BE2C (cell line): ENCODE measurements at regions not wholly inside any gene's neighbourhood (a gene's known extent, or its start where the extent isn't known, plus 50 kb on each side); places are given as distances from the start of the nearest gene placed in this dataset.
A peak's percentile ranks its signal among the peaks of the same experiment; 100 is the strongest.

Source experiments
- DNase-seq: peaks from one replicate; pipeline ENCODE4 v3.0.0-alpha.2; 2020
- H3K27me3 ChIP-seq: fragments of 250-450 bp; sonication (Bioruptor Pico); 2 replicates; pipeline ENCODE4 v1.5.1; 2020; ENCODE audit warnings: mild to moderate bottlenecking
- H3K36me3 ChIP-seq: fragments of 250-450 bp; sonication (Bioruptor Pico); 2 replicates; pipeline ENCODE4 v1.5.1; 2020; ENCODE audit warnings: mild to moderate bottlenecking
- H3K4me1 ChIP-seq: fragments of 250-450 bp; sonication (Bioruptor Pico); 2 replicates; pipeline ENCODE4 v1.5.1; 2020
- H3K4me3 ChIP-seq: 2 replicates; pipeline ENCODE4 v1.5.1; 2011; ENCODE audit warnings: low read depth, low read length
- H3K9me3 ChIP-seq: fragments of 250-450 bp; sonication (Bioruptor Pico); 2 replicates; pipeline ENCODE4 v1.5.1; 2020
- TF ChIP-seq, protein P1 (sequence below): IDR thresholded peaks from 2 replicates; pipeline ENCODE4 v1.5.1; 2012; ENCODE audit warnings: mild to moderate bottlenecking, low read depth, low read length

DNA sequence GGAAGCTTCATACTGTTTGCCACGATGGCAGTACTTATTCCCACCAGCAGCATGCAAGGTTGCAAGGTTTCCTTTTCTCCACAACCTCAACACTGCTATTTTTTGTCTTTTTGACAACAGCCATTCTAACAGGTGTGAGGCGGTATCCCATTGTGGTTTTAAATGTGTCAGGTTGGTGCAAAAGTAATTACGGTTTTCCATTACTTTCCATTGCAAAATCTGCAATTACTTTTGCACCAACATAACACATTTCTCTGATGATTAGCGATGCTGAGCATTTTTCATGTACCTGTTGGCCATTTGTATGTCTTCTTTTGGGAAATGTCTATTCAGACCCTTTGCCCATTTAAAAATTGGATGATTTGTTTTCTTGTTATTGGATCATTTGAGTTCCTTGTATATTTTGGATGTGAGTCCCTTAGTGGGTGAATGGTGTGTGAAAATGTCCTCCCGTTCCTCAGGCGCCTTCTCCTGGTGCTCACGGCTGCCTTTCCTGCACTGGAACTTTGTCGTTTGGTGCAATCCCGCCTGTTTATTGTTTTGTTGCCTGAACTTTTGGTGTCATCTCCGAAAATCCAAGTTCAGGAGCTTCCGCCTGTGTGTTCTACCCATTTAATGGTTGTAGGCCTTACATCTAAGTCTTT lies 213.6 kb downstream of the KIF26A start:
- H3K4me1 ChIP-seq = no peaks in the 10 kb centered on the region; the same call in 1 of the 2 replicates
- TF ChIP-seq, protein P1, sequence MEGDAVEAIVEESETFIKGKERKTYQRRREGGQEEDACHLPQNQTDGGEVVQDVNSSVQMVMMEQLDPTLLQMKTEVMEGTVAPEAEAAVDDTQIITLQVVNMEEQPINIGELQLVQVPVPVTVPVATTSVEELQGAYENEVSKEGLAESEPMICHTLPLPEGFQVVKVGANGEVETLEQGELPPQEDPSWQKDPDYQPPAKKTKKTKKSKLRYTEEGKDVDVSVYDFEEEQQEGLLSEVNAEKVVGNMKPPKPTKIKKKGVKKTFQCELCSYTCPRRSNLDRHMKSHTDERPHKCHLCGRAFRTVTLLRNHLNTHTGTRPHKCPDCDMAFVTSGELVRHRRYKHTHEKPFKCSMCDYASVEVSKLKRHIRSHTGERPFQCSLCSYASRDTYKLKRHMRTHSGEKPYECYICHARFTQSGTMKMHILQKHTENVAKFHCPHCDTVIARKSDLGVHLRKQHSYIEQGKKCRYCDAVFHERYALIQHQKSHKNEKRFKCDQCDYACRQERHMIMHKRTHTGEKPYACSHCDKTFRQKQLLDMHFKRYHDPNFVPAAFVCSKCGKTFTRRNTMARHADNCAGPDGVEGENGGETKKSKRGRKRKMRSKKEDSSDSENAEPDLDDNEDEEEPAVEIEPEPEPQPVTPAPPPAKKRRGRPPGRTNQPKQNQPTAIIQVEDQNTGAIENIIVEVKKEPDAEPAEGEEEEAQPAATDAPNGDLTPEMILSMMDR = no peak

DNA sequence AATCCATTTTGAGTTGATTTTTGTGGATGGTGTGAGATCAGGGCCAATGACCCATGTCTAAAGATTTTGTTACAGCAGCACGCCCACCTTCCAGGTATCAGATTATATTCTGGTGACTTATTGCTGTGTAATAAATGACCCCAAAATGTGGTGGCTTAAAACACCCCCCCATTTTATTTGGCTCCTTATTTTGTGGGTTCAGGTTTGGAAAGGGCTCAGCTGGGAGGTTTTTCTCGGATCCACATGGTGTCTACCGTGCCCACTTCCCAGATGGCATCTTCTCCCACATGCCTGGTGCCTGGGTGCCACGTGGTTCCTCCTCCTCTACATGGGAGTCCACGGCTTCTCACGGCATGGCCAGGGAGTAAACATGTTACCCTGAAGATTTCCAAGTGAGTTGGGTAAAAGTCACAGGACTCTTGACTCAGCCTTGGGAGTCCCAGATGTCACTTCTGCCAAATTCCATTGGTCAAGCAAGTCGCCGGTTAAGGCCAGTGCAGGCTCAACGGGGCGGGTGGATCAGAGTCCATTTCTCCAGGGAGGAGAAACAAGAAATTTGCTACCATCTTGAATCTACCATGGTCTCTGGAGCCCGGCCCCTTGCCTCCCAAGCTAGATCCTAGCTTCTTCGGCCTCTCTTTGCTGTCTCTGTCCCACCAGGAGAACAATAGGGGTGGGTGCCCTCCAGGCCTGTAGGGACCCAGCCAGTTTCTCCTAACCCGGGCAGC lies 214.3 kb downstream of the KIF26A start:
- no peaks in the 10 kb centered on the region; the same call in 1 of the 2 replicates for H3K4me1 ChIP-seq
- TF ChIP-seq, protein P1 = no peak
- no peaks in the 10 kb centered on the region for H3K27me3 ChIP-seq
- H3K9me3 ChIP-seq = 0 out of 2 replicates have a peak, but pooled peaks cover 4% of the 10 kb centered on the region
- no peaks in the 10 kb centered on the region for H3K36me3 ChIP-seq
- no peak for DNase-seq
- H3K4me3 ChIP-seq = no peak overlapping the region

More for the DNA sequence above, 213.6 kb downstream of the KIF26A start:
- Histone ChIP-seq H3K4me3 (no peak overlapping the region), H3K36me3 (no peaks in the 10 kb centered on the region), H3K27me3 (no peaks in the 10 kb centered on the region), H3K9me3 (0 out of 2 replicates have a peak, but pooled peaks cover 4% of the 10 kb centered on the region)
- DNase-seq = no peak

DNA sequence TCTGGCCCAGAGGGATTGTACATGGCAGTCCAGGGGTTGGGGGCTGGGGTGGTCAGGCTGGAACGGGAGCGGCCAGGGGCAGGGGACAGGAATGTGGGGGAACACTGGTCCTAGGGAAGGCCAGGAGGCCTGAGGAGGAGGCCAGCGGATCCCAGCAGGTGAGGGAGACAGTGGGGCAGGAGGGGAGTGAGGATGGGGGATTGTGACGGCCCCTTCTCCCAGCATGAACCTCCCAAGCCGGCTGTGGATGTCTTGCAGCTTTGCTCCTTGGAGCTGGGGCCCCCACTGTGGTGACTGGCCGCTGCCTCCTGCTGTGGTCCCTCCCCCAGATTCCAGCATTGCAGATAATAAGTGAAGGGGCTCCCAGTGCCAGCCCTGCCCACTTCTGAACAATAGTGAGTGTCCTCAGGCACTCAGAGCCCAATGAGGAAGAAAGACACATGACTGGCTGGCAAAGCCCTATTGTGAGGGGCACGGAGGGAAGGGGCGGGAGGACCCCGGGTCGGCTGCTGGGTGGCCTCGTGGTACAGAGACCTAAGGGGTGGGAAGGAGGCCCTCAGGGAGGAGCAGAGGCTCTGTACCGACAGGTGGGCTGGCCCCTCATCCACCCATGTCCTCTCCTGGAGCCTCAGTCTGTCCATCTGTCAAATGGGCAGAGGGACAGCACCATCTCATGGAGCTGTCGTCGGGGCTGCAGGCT lies 215.0 kb downstream of the KIF26A start:
- no peak overlapping the region for H3K4me3 ChIP-seq
- TF ChIP-seq, protein P1 = no peak
- peak; percentile 5 for DNase-seq
- 0 out of 2 replicates have a peak, but pooled peaks cover 4% of the 10 kb centered on the region for H3K9me3 ChIP-seq
- H3K27me3 ChIP-seq = no peaks in the 10 kb centered on the region
- no peaks in the 10 kb centered on the region for H3K36me3 ChIP-seq
- no peaks in the 10 kb centered on the region; the same call in 1 of the 2 replicates for H3K4me1 ChIP-seq

DNA sequence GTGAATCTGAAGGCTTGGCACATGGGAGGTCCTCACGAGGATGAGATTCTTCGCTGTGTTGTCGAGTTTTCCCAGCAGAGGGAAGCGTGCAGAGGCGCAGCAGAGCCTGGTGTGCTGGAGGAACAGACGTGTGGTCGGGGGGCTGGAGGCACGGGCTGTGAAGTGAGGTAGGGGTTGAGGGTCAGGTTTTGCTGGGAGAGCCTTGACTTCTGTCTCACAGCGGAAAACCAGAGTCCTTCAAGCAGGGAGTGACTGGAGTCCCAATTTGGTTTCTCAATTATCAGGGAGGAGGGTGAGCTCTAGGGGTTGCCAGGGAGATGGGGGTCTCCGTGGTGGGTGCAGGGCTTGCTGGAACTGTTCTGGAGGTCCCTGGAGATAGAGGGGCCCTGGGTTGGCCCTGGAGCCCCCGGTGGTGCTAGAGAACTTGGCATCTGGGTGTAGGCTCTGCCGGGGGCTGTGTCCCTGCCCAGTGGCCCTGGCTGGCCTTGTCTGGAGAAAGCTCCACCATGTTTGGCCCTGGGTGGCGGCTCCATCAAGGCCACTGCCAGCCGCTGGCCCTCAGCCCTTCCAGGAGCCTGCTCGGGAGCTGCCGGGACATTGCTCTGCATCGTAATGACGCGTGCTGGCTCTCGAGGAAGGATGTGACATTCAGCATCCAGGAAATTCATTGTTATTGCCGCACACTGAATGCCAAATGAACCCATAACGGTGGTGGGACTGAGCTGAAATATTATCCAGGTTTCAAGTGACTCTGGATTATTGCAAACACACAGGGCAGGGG lies 215.7 kb downstream of the KIF26A start:
- Histone ChIP-seq H3K9me3 (0 out of 2 replicates have a peak, but pooled peaks cover 4% of the 10 kb centered on the region), H3K36me3 (no peaks in the 10 kb centered on the region), H3K27me3 (no peaks in the 10 kb centered on the region), H3K4me3 (no peak overlapping the region), H3K4me1 (no peaks in the 10 kb centered on the region; the same call in 1 of the 2 replicates)
- TF ChIP-seq, protein P1 = no peak
- DNase-seq = peak; percentile 4

DNA sequence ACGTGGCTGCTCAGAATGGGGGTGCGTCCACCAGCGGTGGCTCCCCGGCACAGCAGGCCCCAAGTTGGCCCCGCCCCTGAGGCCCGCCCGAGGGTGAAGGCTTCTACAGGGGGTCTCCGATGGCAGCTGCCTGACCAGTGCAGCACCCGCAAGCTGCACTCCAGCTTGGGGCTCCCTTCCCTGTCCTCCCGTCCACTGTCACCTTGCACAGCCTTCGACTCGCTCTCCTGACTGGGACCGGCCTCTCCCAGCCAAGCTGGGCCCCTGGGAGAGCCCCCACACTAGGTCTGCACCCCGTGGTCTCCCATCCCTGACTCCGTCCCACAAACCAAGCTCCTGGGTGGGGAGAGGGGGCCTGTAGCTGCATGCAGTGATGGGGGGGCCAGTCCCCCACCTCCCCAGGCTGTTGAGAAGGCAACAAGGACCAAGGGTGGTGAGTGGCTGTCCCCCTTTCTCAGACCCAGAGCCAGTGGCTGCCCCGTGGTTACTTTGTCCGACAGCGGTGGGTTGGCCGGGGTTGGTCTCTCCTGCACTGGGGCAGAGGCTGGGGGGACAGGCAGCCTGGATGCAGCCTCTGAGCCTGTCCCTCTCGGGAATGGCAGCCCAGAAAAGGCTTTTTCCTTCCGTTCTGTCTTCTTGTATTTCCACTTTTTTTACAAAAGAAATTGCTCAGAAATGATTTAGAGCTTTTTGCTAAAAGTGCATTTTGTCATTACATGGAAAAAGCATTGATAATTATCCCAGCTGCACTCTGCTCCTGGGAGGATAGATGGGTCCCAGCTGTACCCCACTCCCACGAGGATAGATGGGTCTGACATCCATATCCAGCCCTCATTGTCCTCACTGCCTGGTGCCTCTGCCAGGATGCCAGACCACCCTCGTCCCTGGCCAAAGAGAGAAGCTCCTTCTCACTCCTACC lies 217.0 kb downstream of the KIF26A start:
- DNase-seq = no peak
- Histone ChIP-seq H3K27me3 (no peaks in the 10 kb centered on the region), H3K4me3 (no peak overlapping the region), H3K36me3 (no peaks in the 10 kb centered on the region), H3K9me3 (0 out of 2 replicates have a peak, but pooled peaks cover 4% of the 10 kb centered on the region), H3K4me1 (no peaks in the 10 kb centered on the region)
- TF ChIP-seq, protein P1 = no peak
